ENCODE measurements at regions not wholly inside any gene's neighbourhood (a gene's known extent, or its start where the extent isn't known, plus 50 kb on each side); places are given as distances from the start of the nearest gene placed in this dataset.
A peak's percentile ranks its signal among the peaks of the same experiment; 100 is the strongest.

DNA sequence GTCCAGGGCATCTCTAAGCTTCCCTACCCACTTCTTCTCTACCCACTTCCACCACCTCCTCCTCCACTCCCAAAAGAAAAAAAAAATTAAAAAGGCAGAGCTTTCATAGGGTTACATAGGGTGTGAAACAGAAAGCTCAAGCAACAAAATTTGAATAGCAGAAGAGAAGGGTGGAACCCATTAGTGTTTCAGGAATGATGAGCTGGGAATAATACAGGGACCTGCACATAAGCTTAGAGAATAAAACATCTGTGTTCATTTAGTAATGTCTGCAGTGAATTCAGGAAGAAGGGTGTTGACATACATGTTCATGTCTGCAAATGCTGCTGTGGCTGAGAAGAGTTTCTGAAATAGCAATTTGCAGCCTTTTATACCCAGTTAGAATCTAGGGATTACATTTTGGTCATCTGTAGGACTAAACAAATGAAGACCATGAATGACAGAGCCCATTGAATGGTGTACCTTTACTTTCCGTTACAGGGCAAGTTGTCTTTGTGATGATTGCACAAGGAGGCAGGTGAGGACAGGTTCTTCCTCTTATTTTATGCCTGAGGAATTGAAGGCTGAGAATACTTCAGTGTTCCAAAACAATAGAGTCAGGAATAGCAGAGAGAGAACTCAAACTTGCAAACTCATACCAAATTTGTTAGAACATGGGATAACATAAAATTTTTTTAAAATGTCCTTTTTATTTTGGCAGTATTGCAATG is 975.1 kb downstream of the TFAP2A start:
- no peak for DNase-seq
- H3K36me3 ChIP-seq (replicated peaks; ENCODE audit: control insufficient read depth, insufficient read depth, low read length) = no peaks in the 10 kb centered on the region
- H3K4me3 ChIP-seq (ENCODE audit: insufficient read depth, low read depth, low read length) = no peak overlapping the region
- H3K27me3 ChIP-seq (ENCODE audit: control insufficient read depth, insufficient read depth, low read length) = no peaks in the 10 kb centered on the region

DNA sequence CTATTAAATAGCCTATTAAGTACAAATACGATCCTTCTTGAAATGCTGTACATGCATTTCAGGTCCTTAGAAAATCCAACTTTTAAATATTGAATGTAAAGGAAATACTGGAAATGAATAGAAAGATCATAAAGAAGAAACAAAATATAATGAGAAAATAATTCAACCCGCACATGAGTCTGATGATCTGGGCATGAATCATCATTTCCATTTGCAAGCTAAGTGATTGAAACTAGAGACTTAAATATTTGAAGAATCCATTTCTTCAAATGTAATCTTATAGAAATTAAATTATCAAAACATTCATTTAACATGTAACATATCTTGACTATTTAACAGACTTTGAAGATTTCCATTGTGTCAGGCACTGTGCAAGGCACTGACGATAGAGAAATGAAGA is 977.0 kb downstream of the TFAP2A start:
- Histone ChIP-seq H3K27me3 (ENCODE audit: control insufficient read depth, insufficient read depth, low read length) (no peaks in the 10 kb centered on the region), H3K36me3 (replicated peaks; ENCODE audit: control insufficient read depth, insufficient read depth, low read length) (no peaks in the 10 kb centered on the region), H3K4me3 (ENCODE audit: insufficient read depth, low read depth, low read length) (no peak overlapping the region)
- no peak for DNase-seq

DNA sequence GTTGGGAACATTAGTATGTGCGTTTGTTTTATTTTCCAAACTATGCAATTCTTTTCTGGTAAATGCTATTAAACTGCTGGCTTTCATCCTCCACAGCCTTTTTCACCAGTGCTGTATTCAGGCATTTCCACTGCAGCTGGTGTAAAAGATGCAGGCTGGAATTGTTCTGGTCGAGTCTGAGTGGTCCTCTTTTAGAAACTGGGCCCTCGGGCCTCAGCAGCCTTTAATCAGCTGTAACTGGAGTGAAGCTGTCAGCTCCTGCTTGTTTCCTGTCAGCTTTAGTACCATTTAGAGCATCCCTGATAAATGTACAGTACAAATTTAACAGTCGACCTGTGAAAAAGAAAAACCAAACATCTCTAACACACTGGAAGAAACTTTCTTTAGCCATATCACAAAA is 979.6 kb downstream of the TFAP2A start:
- DNase-seq = no peak
- Histone ChIP-seq H3K27me3 (ENCODE audit: control insufficient read depth, insufficient read depth, low read length) (no peaks in the 10 kb centered on the region), H3K4me3 (ENCODE audit: insufficient read depth, low read depth, low read length) (no peak overlapping the region), H3K36me3 (replicated peaks; ENCODE audit: control insufficient read depth, insufficient read depth, low read length) (no peaks in the 10 kb centered on the region)

DNA sequence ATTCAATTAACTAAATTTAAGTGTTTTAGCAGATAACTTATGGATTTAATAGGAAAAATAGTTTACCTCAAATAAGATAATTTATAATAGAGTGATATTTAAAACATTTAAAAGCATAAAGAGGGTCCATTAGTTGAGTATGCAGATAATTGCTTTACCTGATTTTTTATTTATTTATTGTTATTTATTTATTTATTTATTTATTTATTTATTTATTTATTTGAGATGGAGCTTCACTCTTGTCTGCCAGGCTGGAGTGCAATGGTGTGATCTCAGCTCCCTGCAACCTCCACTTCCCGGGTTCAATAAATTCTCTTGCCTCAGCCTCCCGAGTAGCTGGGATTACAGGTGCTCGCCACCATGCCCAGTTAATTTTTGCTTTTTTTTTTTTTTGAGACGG is 982.9 kb downstream of the TFAP2A start:
- Histone ChIP-seq H3K4me3 (ENCODE audit: insufficient read depth, low read depth, low read length) (no peak overlapping the region), H3K27me3 (ENCODE audit: control insufficient read depth, insufficient read depth, low read length) (no peaks in the 10 kb centered on the region), H3K36me3 (replicated peaks; ENCODE audit: control insufficient read depth, insufficient read depth, low read length) (no peaks in the 10 kb centered on the region)
- no peak for DNase-seq

- no peaks in the 10 kb centered on the region for H3K36me3 ChIP-seq (replicated peaks; ENCODE audit: control insufficient read depth, insufficient read depth, low read length)
- H3K27me3 ChIP-seq (ENCODE audit: control insufficient read depth, insufficient read depth, low read length) = no peaks in the 10 kb centered on the region
- no peak for DNase-seq
- H3K4me3 ChIP-seq (ENCODE audit: insufficient read depth, low read depth, low read length) = no peak overlapping the region
These were observed 986.3 kb downstream of the TFAP2A start for GRCh38 chr6:9428421-9429172.

GRCh38 chr6:9422138-9422537 is 986.8 kb upstream of the SLC35B3 start:
- Histone ChIP-seq H3K36me3 (replicated peaks; ENCODE audit: control insufficient read depth, insufficient read depth, low read length) (no peaks in the 10 kb centered on the region), H3K27me3 (ENCODE audit: control insufficient read depth, insufficient read depth, low read length) (no peaks in the 10 kb centered on the region), H3K4me3 (ENCODE audit: insufficient read depth, low read depth, low read length) (no peak overlapping the region)
- DNase-seq = no peak

GRCh38 chr6:9420316-9421015 is 985.1 kb upstream of the SLC35B3 start:
- Histone ChIP-seq H3K36me3 (replicated peaks; ENCODE audit: control insufficient read depth, insufficient read depth, low read length) (no peaks in the 10 kb centered on the region), H3K27me3 (ENCODE audit: control insufficient read depth, insufficient read depth, low read length) (no peaks in the 10 kb centered on the region), H3K4me3 (ENCODE audit: insufficient read depth, low read depth, low read length) (no peak overlapping the region)
- DNase-seq = no peak

DNA sequence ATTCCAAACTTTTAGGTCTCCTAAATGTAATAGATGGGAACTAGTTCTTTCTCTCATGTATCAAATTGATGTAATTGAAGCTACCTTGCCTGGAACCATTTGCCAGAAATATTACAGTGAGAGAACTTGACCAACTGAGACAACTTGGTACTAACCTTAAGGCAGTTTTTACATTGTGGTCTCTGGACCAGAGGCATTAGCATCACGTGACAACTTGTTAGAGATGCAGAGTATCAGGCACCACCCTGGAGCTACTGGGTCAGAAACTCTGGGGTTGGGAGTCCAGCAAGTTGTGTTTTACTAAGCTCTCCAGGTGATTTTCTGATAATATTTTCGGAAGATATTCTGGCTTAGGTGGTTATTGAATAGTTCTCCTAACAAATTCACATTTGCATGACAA is 982.1 kb upstream of the SLC35B3 start:
- Histone ChIP-seq H3K36me3 (replicated peaks; ENCODE audit: control insufficient read depth, insufficient read depth, low read length) (no peaks in the 10 kb centered on the region), H3K4me3 (ENCODE audit: insufficient read depth, low read depth, low read length) (no peak overlapping the region), H3K27me3 (ENCODE audit: control insufficient read depth, insufficient read depth, low read length) (no peaks in the 10 kb centered on the region)
- DNase-seq = no peak

GRCh38 chr6:9412951-9413559 is 977.7 kb upstream of the SLC35B3 start:
- no peaks in the 10 kb centered on the region for H3K27me3 ChIP-seq (ENCODE audit: control insufficient read depth, insufficient read depth, low read length)
- no peak overlapping the region for H3K4me3 ChIP-seq (ENCODE audit: insufficient read depth, low read depth, low read length)
- peak; percentile 19 for DNase-seq
- H3K36me3 ChIP-seq (replicated peaks; ENCODE audit: control insufficient read depth, insufficient read depth, low read length) = no peaks in the 10 kb centered on the region

GRCh38 chr6:9409126-9409525 is 973.8 kb upstream of the SLC35B3 start:
- DNase-seq = no peak
- H3K4me3 ChIP-seq (ENCODE audit: insufficient read depth, low read depth, low read length) = no peak overlapping the region
- H3K27me3 ChIP-seq (ENCODE audit: control insufficient read depth, insufficient read depth, low read length) = no peaks in the 10 kb centered on the region
- H3K36me3 ChIP-seq (replicated peaks; ENCODE audit: control insufficient read depth, insufficient read depth, low read length) = no peaks in the 10 kb centered on the region

DNA sequence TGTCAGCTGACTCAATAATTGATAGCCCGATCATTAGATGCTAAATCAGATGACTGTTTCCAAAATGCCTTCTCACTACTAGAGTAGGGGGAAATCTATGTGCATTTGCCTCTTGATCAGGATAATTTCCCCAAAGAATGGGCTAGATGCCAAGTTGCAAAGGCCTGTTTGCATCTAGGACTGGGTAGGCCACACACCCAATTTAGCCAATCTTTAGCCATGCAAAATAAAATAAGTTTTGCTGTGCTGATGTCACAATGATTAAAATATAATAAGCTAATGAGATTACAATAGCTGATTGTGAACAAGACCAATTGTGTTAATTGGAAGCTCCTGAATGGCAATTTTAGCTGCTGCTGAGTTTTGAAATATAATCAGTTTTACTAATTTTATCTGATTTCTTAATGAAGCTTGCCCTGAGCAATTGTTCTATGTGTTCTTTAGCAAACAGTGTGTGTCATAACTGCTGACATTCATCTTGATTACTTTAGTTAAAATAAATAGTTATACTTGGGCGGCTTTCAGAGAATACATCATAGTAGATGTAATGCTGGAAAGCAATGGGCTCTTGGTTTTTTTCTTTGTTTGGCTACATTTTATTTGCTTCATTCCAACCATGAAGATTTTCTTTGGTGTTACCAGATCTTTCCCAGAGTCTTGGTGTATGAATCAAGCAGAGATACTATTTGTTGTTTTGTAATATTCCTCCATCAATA is 973.2 kb upstream of the SLC35B3 start:
- no peak for DNase-seq
- H3K36me3 ChIP-seq (replicated peaks; ENCODE audit: control insufficient read depth, insufficient read depth, low read length) = no peaks in the 10 kb centered on the region

GRCh38 chr6:9405825-9406224 is 970.5 kb upstream of the SLC35B3 start:
- no peak for DNase-seq

More for the DNA sequence above, 973.2 kb upstream of the SLC35B3 start:
- H3K27me3 ChIP-seq (ENCODE audit: control insufficient read depth, insufficient read depth, low read length) = no peaks in the 10 kb centered on the region
- no peak overlapping the region for H3K4me3 ChIP-seq (ENCODE audit: insufficient read depth, low read depth, low read length)

GRCh38 chr6:9405369-9405768 is 970.0 kb upstream of the SLC35B3 start:
- H3K27me3 ChIP-seq (ENCODE audit: control insufficient read depth, insufficient read depth, low read length) = no peaks in the 10 kb centered on the region
- no peak overlapping the region for H3K4me3 ChIP-seq (ENCODE audit: insufficient read depth, low read depth, low read length)
- no peak for DNase-seq
- H3K36me3 ChIP-seq (replicated peaks; ENCODE audit: control insufficient read depth, insufficient read depth, low read length) = no peaks in the 10 kb centered on the region

More at GRCh38 chr6:9405825-9406224, 970.5 kb upstream of the SLC35B3 start:
- H3K36me3 ChIP-seq (replicated peaks; ENCODE audit: control insufficient read depth, insufficient read depth, low read length) = no peaks in the 10 kb centered on the region
- H3K27me3 ChIP-seq (ENCODE audit: control insufficient read depth, insufficient read depth, low read length) = no peaks in the 10 kb centered on the region
- H3K4me3 ChIP-seq (ENCODE audit: insufficient read depth, low read depth, low read length) = no peak overlapping the region

Measured in H7 (cell line).